CD4-positive, alpha-beta T cell treated with Interleukin-15 for 1 hour (primary cell): ENCODE measurements at regions not wholly inside any gene's neighbourhood (a gene's known extent, or its start where the extent isn't known, plus 50 kb on each side); places are given as distances from the start of the nearest gene placed in this dataset.

Experiments
- DNase-seq: peaks from one replicate; pipeline ENCODE4 v3.0.0-alpha.2; 2020

GRCh38 chr4:58935332-58935731, 1825.1 kb upstream of the IGFBP7 start:
- no peak for DNase-seq

GRCh38 chr4:58936436-58936835, 1826.3 kb upstream of the IGFBP7 start:
- no peak for DNase-seq

- no peak for DNase-seq
These were observed 1830.0 kb upstream of the IGFBP7 start for GRCh38 chr4:58940167-58940566.

GRCh38 chr4:58941286-58941685, 1831.1 kb upstream of the IGFBP7 start:
- no peak for DNase-seq

- DNase-seq = no peak
These were observed 1843.4 kb upstream of the IGFBP7 start for GRCh38 chr4:58953575-58953974.

- DNase-seq = no peak
These were observed 1847.5 kb upstream of the IGFBP7 start for GRCh38 chr4:58957711-58958110.

GRCh38 chr4:58961283-58961682, 1851.1 kb upstream of the IGFBP7 start:
- no peak for DNase-seq

GRCh38 chr4:58961925-58962324, 1851.7 kb upstream of the IGFBP7 start:
- DNase-seq = no peak

GRCh38 chr4:58962424-58962823, 1852.2 kb upstream of the IGFBP7 start:
- DNase-seq = no peak

GRCh38 chr4:58981828-58982227, 1871.6 kb upstream of the IGFBP7 start:
- no peak for DNase-seq

GRCh38 chr4:58983887-58984286, 1873.7 kb upstream of the IGFBP7 start:
- DNase-seq = no peak

- DNase-seq = no peak
These were observed 1892.0 kb upstream of the IGFBP7 start for GRCh38 chr4:59002148-59002547.

- no peak for DNase-seq
These were observed 1914.1 kb upstream of the IGFBP7 start for GRCh38 chr4:59024257-59024656.

GRCh38 chr4:59037812-59038211, 1927.6 kb upstream of the IGFBP7 start:
- no peak for DNase-seq

GRCh38 chr4:59039046-59039445, 1928.9 kb upstream of the IGFBP7 start:
- DNase-seq = no peak

GRCh38 chr4:59044286-59044900, 1934.2 kb upstream of the IGFBP7 start:
- no peak for DNase-seq

- no peak for DNase-seq
These were observed 1943.9 kb upstream of the IGFBP7 start for GRCh38 chr4:59054086-59054485.

- no peak for DNase-seq
These were observed 1947.6 kb upstream of the IGFBP7 start for GRCh38 chr4:59057804-59058203.

- DNase-seq = no peak
These were observed 1948.4 kb upstream of the IGFBP7 start for GRCh38 chr4:59058543-59058942.

- no peak for DNase-seq
These were observed 1950.0 kb upstream of the IGFBP7 start for GRCh38 chr4:59060002-59060846.

- DNase-seq = no peak
These were observed 1950.7 kb upstream of the IGFBP7 start for GRCh38 chr4:59060895-59061294.

- no peak for DNase-seq
These were observed 1953.0 kb upstream of the IGFBP7 start for GRCh38 chr4:59063015-59063720.

GRCh38 chr4:59068722-59069418, 1958.7 kb upstream of the IGFBP7 start:
- DNase-seq = no peak
